ENCODE measurements at regions not wholly inside any gene's neighbourhood (a gene's known extent, or its start where the extent isn't known, plus 50 kb on each side); places are given as distances from the start of the nearest gene placed in this dataset.

- ATAC-seq = no peak
- H3K4me3 ChIP-seq = no peak overlapping the region
- peaks cover 5 to 39% (median 14%) of the 10 kb centered on the region in 3 donors for H3K4me1 ChIP-seq
- WGBS, 2 donors (ENCODE audit: low coverage in 1 of 2) = 24 to 52% methylated on average over 6 of the region's 6 CpGs
- H3K27ac ChIP-seq = peak overlapping the region; percentile 74 to 84 (median 78)
- peak in 2 of 4 experiments; percentile 9 to 21 for TF ChIP-seq CTCF (IDR thresholded peaks at IDR 0.05)
- TF ChIP-seq EP300 (IDR thresholded peaks at IDR 0.05) = no peak
- no peak for TF ChIP-seq POLR2A (IDR thresholded peaks at IDR 0.05)
- TF ChIP-seq POLR2AphosphoS5 (IDR thresholded peaks at IDR 0.05) = peak; percentile 65
- H3K27me3 ChIP-seq = no peaks in the 10 kb centered on the region
- H3K9me3 ChIP-seq = no peaks in the 10 kb centered on the region
- H3K36me3 ChIP-seq = no peaks in the 10 kb centered on the region
Measured at GRCh38 chr1:8097077-8097799, 71.1 kb upstream of the ERRFI1 start.

DNA sequence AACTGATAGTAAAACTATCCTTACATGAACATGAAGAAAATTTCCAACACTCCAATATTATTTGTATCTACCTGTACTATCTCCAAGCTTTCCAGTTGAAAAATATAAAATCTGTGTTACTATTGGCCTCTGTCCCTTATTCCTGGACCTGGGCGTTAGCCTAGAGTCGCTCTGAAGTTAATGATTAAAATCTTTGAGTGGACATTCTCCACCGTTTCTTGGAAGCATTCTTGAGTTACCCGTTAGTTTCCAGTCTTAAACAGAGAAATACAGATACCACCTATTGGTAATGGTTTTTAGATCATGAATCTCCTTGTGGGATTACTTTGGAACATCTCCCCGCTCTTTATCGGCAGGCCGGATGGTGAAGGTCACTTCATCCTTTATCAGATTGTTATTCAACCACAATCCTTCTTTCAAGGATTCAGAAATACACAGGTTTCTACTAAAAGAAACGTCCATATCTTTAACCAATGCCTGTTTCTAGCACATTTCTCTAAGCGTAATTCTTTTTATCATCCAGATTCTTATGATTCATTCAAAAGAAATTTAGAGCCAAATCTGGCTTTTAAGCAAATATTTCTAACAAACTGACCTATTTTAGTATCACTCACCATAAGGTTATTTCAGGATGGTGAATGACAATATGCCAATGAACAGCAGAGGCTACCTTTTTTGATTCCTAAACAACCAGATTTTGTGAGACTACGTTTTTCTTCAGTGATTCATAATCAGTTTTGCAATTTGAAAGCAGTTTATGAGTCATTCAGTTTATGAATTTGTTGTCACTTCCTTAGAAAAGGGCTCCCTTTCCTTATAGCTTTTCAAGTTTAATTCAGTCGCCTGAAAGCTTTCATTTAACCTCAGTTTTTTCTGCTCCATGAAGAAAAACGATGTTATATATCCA, 70.2 kb upstream of the ERRFI1 start:
- no peak for TF ChIP-seq EP300 (IDR thresholded peaks at IDR 0.05)
- peak; percentile 82 for TF ChIP-seq POLR2AphosphoS5 (IDR thresholded peaks at IDR 0.05)
- peak; percentile 64 for ATAC-seq
- Histone ChIP-seq H3K27ac (peak overlapping the region; percentile 74 to 84 (median 78)), H3K36me3 (no peaks in the 10 kb centered on the region), H3K27me3 (no peaks in the 10 kb centered on the region), H3K4me3 (no peak overlapping the region), H3K9me3 (no peaks in the 10 kb centered on the region), H3K4me1 (peaks cover 5 to 40% (median 14%) of the 10 kb centered on the region in 3 donors)
- 46 to 78% methylated on average over 12 of the region's 12 CpGs for WGBS, 2 donors (ENCODE audit: low coverage in 1 of 2)

DNA sequence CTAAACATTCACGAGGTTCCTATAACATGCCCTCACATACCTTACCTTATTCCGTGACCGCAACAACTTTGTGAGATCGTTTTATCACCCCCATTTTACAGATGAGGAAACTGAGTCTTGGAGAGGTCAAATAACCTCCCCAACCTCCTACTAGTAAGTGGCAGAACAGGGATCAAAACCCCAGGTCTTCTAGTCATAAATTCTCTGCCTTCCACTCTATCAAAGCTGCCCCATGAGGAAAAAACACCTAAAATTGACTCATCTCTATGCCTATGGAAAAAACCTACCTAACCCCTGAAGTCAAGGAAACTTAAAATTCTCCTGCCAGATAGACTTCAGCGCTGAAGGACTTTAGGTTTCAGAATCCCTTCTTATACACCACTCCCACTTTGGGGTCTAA, 69.5 kb upstream of the ERRFI1 start:
- no peaks in the 10 kb centered on the region for H3K9me3 ChIP-seq
- H3K27ac ChIP-seq = peak overlapping the region in 2 of 4 donors; percentile 2 to 79
- no peak for ATAC-seq
- peaks cover 6 to 48% (median 15%) of the 10 kb centered on the region in 3 donors for H3K4me1 ChIP-seq
- WGBS, 2 donors (ENCODE audit: low coverage in 1 of 2) = 96 to 100% methylated on average over 4 to 5 of the region's 5 CpGs
- no peak overlapping the region for H3K4me3 ChIP-seq
- no peaks in the 10 kb centered on the region for H3K36me3 ChIP-seq
- no peak for TF ChIP-seq POLR2AphosphoS5 (IDR thresholded peaks at IDR 0.05)
- no peak for TF ChIP-seq EP300 (IDR thresholded peaks at IDR 0.05)
- no peak for TF ChIP-seq POLR2A (IDR thresholded peaks at IDR 0.05)
- TF ChIP-seq CTCF (IDR thresholded peaks at IDR 0.05) = no peak
- no peaks in the 10 kb centered on the region for H3K27me3 ChIP-seq

DNA sequence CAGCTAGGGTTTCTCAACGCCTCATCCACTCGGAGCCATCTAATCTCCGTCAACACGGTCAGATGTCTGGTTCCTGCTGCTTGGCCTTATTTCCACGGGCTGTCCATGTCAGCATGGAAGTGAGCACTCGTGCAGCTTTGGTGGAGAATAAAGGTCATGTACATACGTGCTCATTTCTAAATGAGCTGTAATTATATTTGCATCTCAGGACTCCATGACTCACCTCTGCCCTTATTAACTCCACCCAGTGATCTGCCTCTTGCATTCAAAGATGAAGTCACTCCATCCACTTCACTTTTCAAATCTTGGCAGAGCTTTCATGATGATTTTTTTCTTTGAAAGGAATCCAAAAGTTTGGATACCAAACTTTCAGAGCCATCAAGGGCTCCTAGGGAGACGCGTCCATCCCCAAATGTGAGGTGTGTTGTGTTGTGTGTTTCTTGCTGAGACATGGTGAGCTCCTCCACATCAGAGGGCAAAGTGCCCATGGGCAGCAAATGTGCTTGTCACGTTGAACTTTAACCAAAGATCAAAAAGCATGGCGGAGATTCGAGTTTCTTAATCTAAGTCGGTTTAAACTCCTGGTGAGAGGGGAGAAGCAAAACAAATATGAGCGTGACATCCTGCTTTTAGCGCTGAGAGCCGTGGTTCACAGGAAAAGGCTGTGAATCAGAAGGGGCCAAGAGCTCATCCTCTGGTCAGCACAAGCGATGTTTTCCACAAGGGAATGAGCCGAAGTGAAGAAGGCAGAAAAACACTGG, 68.6 kb upstream of the ERRFI1 start:
- TF ChIP-seq POLR2AphosphoS5 (IDR thresholded peaks at IDR 0.05) (no peak), CTCF (IDR thresholded peaks at IDR 0.05) (no peak), POLR2A (IDR thresholded peaks at IDR 0.05) (no peak), EP300 (IDR thresholded peaks at IDR 0.05) (no peak)
- Histone ChIP-seq H3K27me3 (no peaks in the 10 kb centered on the region), H3K9me3 (no peaks in the 10 kb centered on the region), H3K4me1 (peaks cover 11 to 57% (median 20%) of the 10 kb centered on the region in 3 donors), H3K36me3 (no peaks in the 10 kb centered on the region), H3K4me3 (no peak overlapping the region), H3K27ac (peak overlapping the region in 2 of 4 donors; percentile 9 to 47)
- WGBS, 2 donors (ENCODE audit: low coverage in 1 of 2) = 66 to 73% methylated on average over 11 to 16 of the region's 18 CpGs
- ATAC-seq = no peak
